Mesenchymal stem cell (in vitro differentiated cells and primary cell): ENCODE measurements at regions not wholly inside any gene's neighbourhood (a gene's known extent, or its start where the extent isn't known, plus 50 kb on each side); places are given as distances from the start of the nearest gene placed in this dataset.

Source experiments
- DNase-seq: peaks from one replicate; pipeline ENCODE4 v3.0.0-alpha.2; 2013
- H2AFZ ChIP-seq: one replicate; pipeline ENCODE4 v1.6.1; 2013; ENCODE audit warnings: low read depth, mild to moderate bottlenecking, control low read depth, inconsistent platforms, low read length, moderate library complexity
- H2AK5ac ChIP-seq: 2 replicates; pipeline ENCODE4 v1.6.1; 2013; ENCODE audit warnings: low read length, moderate library complexity, mild to moderate bottlenecking, inconsistent platforms; ENCODE audit not compliant: severe bottlenecking
- H2BK120ac ChIP-seq: one replicate; pipeline ENCODE4 v1.6.1; 2013; ENCODE audit warnings: low read depth, mild to moderate bottlenecking, inconsistent platforms, low read length, moderate library complexity
- H2BK12ac ChIP-seq, 2 experiments: one replicate each; pipeline ENCODE4 v1.6.1; 2013; ENCODE audit warnings: inconsistent platforms in 2 of 2, low read length in 2 of 2, mild to moderate bottlenecking in 2 of 2, moderate library complexity in 2 of 2, control low read depth in 1 of 2
- H2BK15ac ChIP-seq: one replicate; pipeline ENCODE4 v1.6.1; 2013; ENCODE audit warnings: mild to moderate bottlenecking, low read depth, inconsistent platforms; ENCODE audit not compliant: poor library complexity, severe bottlenecking
- H2BK5ac ChIP-seq: 2 replicates; pipeline ENCODE4 v1.6.1; 2013; ENCODE audit warnings: low read depth, mild to moderate bottlenecking, low read length, control low read depth, inconsistent platforms; ENCODE audit not compliant: poor library complexity, severe bottlenecking
- H3K14ac ChIP-seq, 2 experiments: one replicate each; pipeline ENCODE4 v1.6.1; 2013; ENCODE audit warnings: inconsistent platforms in 2 of 2, low read length in 2 of 2, control low read depth in 1 of 2, mild to moderate bottlenecking in 1 of 2, moderate library complexity in 1 of 2
- H3K18ac ChIP-seq, 2 experiments: one replicate each; pipeline ENCODE4 v1.6.1; 2013; ENCODE audit warnings: inconsistent platforms in 2 of 2, low read length in 2 of 2, control low read depth in 1 of 2, low read depth in 1 of 2, mild to moderate bottlenecking in 1 of 2
- H3K23ac ChIP-seq, 2 experiments: one replicate each; pipeline ENCODE4 v1.6.1; 2013; ENCODE audit warnings: inconsistent platforms in 2 of 2, low read length in 2 of 2, mild to moderate bottlenecking in 2 of 2, moderate library complexity in 2 of 2, control low read depth in 1 of 2
- H3K27ac ChIP-seq: 2 replicates; pipeline ENCODE4 v1.5.1; 2013; ENCODE audit warnings: mild to moderate bottlenecking, moderate library complexity, low read length, control low read depth, inconsistent platforms; ENCODE audit not compliant: poor library complexity, severe bottlenecking
- H3K27me3 ChIP-seq, 2 experiments: 2 replicates each; pipeline versions ENCODE4 v1.6.1 to v1.7.0; 2013; ENCODE audit warnings: low read length in 2 of 2, mild to moderate bottlenecking in 2 of 2, moderate library complexity in 2 of 2, control low read depth in 1 of 2, inconsistent platforms in 1 of 2; ENCODE audit not compliant: control insufficient read depth in 1 of 2, insufficient read depth in 1 of 2
- H3K36me3 ChIP-seq, 2 experiments: 2 replicates each; pipeline versions ENCODE4 v1.6.1 to v1.7.0; 2013; ENCODE audit warnings: low read length in 2 of 2, control low read depth in 1 of 2, inconsistent platforms in 1 of 2, low read depth in 1 of 2, mild to moderate bottlenecking in 1 of 2; ENCODE audit not compliant: insufficient read depth in 2 of 2, control insufficient read depth in 1 of 2
- H3K4ac ChIP-seq, 2 experiments: one replicate each; pipeline ENCODE4 v1.6.1; 2013; ENCODE audit warnings: inconsistent platforms in 2 of 2, low read length in 2 of 2, mild to moderate bottlenecking in 2 of 2, moderate library complexity in 2 of 2, control low read depth in 1 of 2, low read depth in 1 of 2
- H3K4me1 ChIP-seq: 2 replicates; pipeline ENCODE4 v1.6.1; 2013; ENCODE audit warnings: low read depth, low read length, control low read depth; ENCODE audit not compliant: control insufficient read depth, insufficient read depth
- H3K4me2 ChIP-seq: 2 replicates; pipeline ENCODE4 v1.6.1; 2013; ENCODE audit warnings: low read length, mild to moderate bottlenecking, inconsistent platforms; ENCODE audit not compliant: poor library complexity, severe bottlenecking
- H3K4me3 ChIP-seq, 2 experiments: 2 replicates each; pipeline versions ENCODE4 v1.5.1 to v1.7.0; 2013; ENCODE audit warnings: low read length in 2 of 2, mild to moderate bottlenecking in 2 of 2, control low read depth in 1 of 2, low read depth in 1 of 2; ENCODE audit not compliant: insufficient read depth in 1 of 2
- H3K79me1 ChIP-seq: replicated peaks from 2 replicates; pipeline ENCODE4 v1.6.1; 2013; ENCODE audit warnings: mild to moderate bottlenecking, control low read depth, low read length, inconsistent platforms; ENCODE audit not compliant: poor library complexity, severe bottlenecking
- H3K9ac ChIP-seq: 2 replicates; pipeline ENCODE4 v1.7.0; 2013; ENCODE audit warnings: mild to moderate bottlenecking, low read length, moderate library complexity
- H3K9me3 ChIP-seq: 2 replicates; pipeline ENCODE4 v1.7.0; 2013; ENCODE audit warnings: mild to moderate bottlenecking, low read length; ENCODE audit not compliant: control insufficient read depth
- H4K8ac ChIP-seq: one replicate; pipeline ENCODE4 v1.6.1; 2013; ENCODE audit warnings: inconsistent platforms, mild to moderate bottlenecking, low read length, moderate library complexity
- H4K91ac ChIP-seq: one replicate; pipeline ENCODE4 v1.6.1; 2013; ENCODE audit warnings: mild to moderate bottlenecking, low read length, inconsistent platforms
- WGBS: methylation state at CpG from one replicate; pipeline ENCODE4 v1.1.7; 2013; ENCODE audit warnings: mixed read lengths; 5-methylcytosine and 5-hydroxymethylcytosine counted together

DNA sequence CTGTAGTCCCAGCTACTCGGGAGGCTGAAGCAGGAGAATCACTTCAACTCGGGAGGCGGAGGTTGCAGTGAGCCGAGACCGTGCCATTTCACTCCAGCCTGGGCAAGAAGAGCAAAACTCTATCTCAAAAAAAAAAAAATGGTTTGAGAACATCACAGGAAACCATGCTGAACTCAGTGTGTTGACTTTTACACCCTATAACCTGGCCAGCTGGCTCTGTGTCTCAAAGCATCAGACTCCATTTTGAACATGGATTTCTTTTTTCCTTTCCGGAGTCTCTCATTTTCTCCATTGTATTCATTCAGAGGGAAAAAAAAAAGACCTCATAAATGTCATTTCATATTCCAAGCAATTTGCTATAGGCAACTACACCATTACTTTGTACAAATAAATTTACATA is 63.2 kb upstream of the FOXN3 start:
- Histone ChIP-seq H2AFZ (no peak overlapping the region), H3K4me2 (no peak overlapping the region), H2BK12ac (no peak overlapping the region), H4K91ac (no peak overlapping the region), H3K9me3 (no peaks in the 10 kb centered on the region), H3K36me3 (peaks cover 0 to 3% of the 10 kb centered on the region in 2 experiments), H4K8ac (no peak overlapping the region), H3K27me3 (no peaks in the 10 kb centered on the region), H3K23ac (no peak overlapping the region), H2BK120ac (no peak overlapping the region), H3K14ac (no peak overlapping the region), H3K18ac (no peak overlapping the region), H3K4ac (no peak overlapping the region), H3K27ac (no peak overlapping the region), H3K79me1 (peaks cover 15% of the 10 kb centered on the region), H3K4me3 (no peak overlapping the region), H3K4me1 (peaks cover under 1% of the 10 kb centered on the region), H2BK5ac (no peak overlapping the region), H2BK15ac (no peak overlapping the region), H2AK5ac (no peak overlapping the region), H3K9ac (no peak overlapping the region)
- 89% methylated on average over 6 of the region's 6 CpGs for WGBS
- no peak for DNase-seq

DNA sequence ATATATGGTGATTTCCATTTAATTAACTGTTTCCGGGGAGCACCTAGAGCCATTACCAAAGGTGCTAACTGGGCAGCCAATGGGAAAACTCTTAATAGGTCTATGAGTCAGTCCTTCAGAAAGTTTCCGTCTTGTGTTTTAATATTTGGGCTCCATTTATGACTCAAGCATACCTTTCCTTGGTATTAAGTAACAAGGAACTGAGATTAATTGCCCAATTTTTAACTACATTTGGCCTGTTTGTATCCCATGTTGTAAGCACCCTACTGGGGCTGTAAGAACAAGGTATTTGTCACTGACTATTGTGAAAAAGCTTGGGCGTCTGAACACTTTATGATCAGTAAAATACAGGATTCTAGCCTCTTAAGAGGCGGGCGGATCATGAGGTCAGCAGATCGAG is 62.8 kb upstream of the FOXN3 start:
- Histone ChIP-seq H3K4me2 (no peak overlapping the region), H3K4ac (no peak overlapping the region), H4K8ac (no peak overlapping the region), H3K18ac (no peak overlapping the region), H2BK5ac (no peak overlapping the region), H3K4me3 (no peak overlapping the region), H3K23ac (no peak overlapping the region), H2BK12ac (no peak overlapping the region), H3K14ac (no peak overlapping the region), H3K79me1 (peaks cover 15% of the 10 kb centered on the region), H3K4me1 (no peaks in the 10 kb centered on the region), H2AFZ (no peak overlapping the region), H2BK120ac (no peak overlapping the region), H4K91ac (no peak overlapping the region), H2BK15ac (no peak overlapping the region), H3K9ac (no peak overlapping the region), H3K9me3 (no peaks in the 10 kb centered on the region), H3K27me3 (no peaks in the 10 kb centered on the region), H3K27ac (no peak overlapping the region), H3K36me3 (peaks cover 0 to 3% of the 10 kb centered on the region in 2 experiments), H2AK5ac (no peak overlapping the region)
- 91% methylated on average over 5 of the region's 6 CpGs for WGBS
- DNase-seq = no peak

DNA sequence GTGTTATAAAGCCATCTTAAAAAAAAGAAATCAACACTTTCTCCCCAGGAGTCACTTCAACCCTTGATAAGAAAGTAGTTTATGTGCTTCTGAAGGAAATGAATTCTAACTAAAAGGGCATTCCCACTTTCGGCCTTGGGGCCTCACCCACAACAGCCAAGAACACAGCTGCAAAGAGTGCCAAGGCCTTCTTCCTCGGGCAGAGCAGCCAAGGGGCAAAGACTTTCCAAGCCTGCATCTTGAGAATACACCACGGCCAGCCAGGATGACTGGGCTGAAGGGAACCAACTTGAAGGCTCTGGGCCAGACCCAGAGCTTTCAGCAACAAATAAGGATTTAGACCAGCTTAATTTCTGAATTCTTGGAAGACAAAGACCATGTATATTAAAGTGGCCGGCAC is 60.4 kb upstream of the FOXN3 start:
- Histone ChIP-seq H3K4me2 (no peak overlapping the region), H3K27me3 (no peaks in the 10 kb centered on the region), H2AFZ (no peak overlapping the region), H3K27ac (no peak overlapping the region), H2BK12ac (no peak overlapping the region), H3K18ac (no peak overlapping the region), H3K4me3 (peak overlapping the region in 1 of 2 experiments; percentile 14), H3K4me1 (peaks cover 1% of the 10 kb centered on the region), H3K36me3 (no peaks in the 10 kb centered on the region), H4K8ac (no peak overlapping the region), H3K9me3 (no peaks in the 10 kb centered on the region), H2BK5ac (no peak overlapping the region), H3K79me1 (peaks cover 12% of the 10 kb centered on the region), H3K9ac (no peak overlapping the region), H2AK5ac (peak overlapping the region; percentile 6), H4K91ac (no peak overlapping the region), H2BK120ac (no peak overlapping the region), H3K14ac (no peak overlapping the region), H3K23ac (no peak overlapping the region), H3K4ac (no peak overlapping the region), H2BK15ac (no peak overlapping the region)
- 87% methylated on average over 4 of the region's 4 CpGs for WGBS
- DNase-seq = no peak

DNA sequence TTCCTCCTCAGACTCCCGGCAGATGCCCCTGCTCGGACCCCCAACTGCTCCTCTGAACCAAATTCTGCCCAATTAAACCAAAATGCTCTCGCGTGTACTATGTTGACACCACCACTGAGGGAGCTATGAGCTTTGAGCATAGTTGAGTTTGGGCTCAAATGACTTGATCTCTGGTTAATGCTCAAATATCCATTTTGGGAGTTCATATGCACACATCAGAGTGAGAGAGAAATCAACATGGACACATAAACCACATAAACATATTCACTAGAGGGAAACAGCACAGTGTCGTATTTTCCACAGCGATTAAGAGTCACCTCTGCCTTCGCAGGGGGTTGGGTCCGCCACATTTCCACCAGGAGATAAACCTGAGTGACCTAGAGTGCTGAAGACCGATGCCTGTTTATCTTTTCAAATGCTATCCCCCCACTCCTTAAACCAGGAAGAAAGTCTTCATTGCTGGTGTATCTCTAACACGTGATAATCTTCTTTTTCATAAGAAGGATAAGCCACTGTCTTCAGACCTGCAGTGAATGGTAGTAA is 59.4 kb upstream of the FOXN3 start:
- Histone ChIP-seq H2AFZ (no peak overlapping the region), H3K9ac (no peak overlapping the region), H3K27me3 (no peaks in the 10 kb centered on the region), H3K18ac (no peak overlapping the region), H3K4me2 (no peak overlapping the region), H2AK5ac (no peak overlapping the region), H2BK120ac (no peak overlapping the region), H3K9me3 (no peaks in the 10 kb centered on the region), H2BK12ac (no peak overlapping the region), H3K27ac (no peak overlapping the region), H3K14ac (no peak overlapping the region), H3K23ac (no peak overlapping the region), H2BK5ac (no peak overlapping the region), H3K36me3 (no peaks in the 10 kb centered on the region), H3K4me3 (no peak overlapping the region), H3K4ac (no peak overlapping the region), H3K4me1 (peaks cover 1% of the 10 kb centered on the region), H4K91ac (no peak overlapping the region), H4K8ac (no peak overlapping the region), H3K79me1 (peaks cover 14% of the 10 kb centered on the region), H2BK15ac (no peak overlapping the region)
- DNase-seq = no peak
- 87% methylated on average over 10 of the region's 10 CpGs for WGBS
